ENCODE measurements at regions not wholly inside any gene's neighbourhood (a gene's known extent, or its start where the extent isn't known, plus 50 kb on each side); places are given as distances from the start of the nearest gene placed in this dataset.
"Not testable (repeated sequence)": the region's sequence is repeated elsewhere in the genome, so short reads cannot be mapped to it uniquely, and the experiment has no call there.

DNA sequence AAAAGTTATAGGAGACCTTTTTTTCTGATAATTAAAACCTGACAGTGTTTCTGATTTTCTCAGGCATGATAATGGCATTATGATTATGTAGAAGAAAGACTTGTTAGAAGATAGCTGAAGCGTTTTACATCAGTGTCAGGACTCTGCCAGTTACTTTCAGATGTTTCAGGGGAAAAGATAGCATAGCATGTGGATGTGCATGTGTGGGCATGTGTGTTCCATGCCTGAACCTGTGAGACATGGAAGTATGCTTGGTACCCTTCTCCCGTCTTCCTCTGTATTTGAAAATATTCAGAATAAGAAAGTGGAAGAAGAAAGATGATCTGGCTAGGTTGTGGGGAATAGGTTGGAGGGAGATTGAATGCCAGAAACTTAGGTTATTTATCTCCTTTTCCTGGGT is 113.1 kb upstream of the PCAT7 start:
- no peak for DNase-seq (ENCODE audit: low read depth, low spot score)
- in situ Hi-C loops (cut with HindIII; ENCODE audit: low sequenced_read_pairs), result no loop called here

DNA sequence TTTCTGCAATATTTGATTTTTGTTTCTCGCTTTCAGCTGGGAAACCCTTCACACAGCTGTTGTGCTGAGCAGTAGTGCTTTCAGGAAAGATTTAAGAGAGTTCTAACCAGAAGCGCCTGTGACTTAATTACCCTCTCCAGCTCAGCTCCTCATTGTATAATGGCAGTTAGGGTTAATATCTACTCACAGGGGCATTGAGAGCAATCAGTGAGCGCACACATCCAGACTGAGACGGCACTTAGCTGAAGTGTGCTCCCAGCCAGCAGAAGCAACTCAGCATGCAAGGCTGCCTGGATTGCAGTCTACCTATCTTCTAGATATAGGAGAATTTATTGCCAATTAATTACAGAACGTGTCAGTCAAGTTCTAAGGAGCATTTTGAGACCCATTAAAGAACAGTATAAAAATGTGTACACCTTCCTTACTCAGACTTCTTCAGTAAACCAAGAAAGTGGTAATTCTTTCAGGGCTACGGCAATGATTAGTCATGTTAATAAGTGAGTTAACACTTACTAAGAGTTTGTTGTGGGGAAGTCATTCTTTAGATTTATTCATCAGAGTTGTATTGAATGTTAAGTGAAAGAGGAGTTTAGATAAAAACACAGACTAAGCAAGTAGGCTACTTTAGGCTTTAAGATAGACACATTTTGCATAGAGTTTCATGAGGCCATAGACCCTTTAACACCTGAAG is 111.7 kb upstream of the PCAT7 start:
- TF ChIP-seq, protein P1, sequence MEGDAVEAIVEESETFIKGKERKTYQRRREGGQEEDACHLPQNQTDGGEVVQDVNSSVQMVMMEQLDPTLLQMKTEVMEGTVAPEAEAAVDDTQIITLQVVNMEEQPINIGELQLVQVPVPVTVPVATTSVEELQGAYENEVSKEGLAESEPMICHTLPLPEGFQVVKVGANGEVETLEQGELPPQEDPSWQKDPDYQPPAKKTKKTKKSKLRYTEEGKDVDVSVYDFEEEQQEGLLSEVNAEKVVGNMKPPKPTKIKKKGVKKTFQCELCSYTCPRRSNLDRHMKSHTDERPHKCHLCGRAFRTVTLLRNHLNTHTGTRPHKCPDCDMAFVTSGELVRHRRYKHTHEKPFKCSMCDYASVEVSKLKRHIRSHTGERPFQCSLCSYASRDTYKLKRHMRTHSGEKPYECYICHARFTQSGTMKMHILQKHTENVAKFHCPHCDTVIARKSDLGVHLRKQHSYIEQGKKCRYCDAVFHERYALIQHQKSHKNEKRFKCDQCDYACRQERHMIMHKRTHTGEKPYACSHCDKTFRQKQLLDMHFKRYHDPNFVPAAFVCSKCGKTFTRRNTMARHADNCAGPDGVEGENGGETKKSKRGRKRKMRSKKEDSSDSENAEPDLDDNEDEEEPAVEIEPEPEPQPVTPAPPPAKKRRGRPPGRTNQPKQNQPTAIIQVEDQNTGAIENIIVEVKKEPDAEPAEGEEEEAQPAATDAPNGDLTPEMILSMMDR (IDR thresholded peaks at IDR 0.05; ENCODE audit: low read depth, low read length), result no peak
- H3K4me3 ChIP-seq (ENCODE audit: low read depth, low read length), result no peak overlapping the region
- in situ Hi-C loops (cut with HindIII; ENCODE audit: low sequenced_read_pairs), result no loop called here
- DNase-seq (ENCODE audit: low read depth, low spot score), result no peak

More for the DNA sequence above, 113.1 kb upstream of the PCAT7 start:
- TF ChIP-seq, protein P1 (IDR thresholded peaks at IDR 0.05; ENCODE audit: low read depth, low read length), result no peak
- no peak overlapping the region for H3K4me3 ChIP-seq (ENCODE audit: low read depth, low read length)

DNA sequence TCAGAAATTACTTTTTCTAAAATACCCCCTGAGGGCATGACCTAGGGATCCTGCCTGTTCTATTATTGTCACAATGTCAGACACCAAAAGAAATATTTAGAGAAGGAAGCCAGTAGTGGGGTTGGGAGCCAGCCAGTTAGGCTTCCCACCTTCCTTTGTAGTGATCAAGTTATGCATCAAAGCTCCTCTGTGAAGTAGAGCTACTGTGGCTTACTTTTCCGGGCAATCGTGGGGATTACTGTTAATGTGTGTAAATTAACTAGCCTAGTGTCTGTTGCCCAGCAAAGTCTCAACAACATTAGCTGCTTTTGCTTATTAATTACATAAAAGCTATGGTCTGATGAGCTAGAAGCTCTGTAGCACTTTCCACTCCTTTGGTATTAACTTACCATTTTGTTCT is 109.0 kb upstream of the PCAT7 start:
- peak; percentile 8 for DNase-seq (ENCODE audit: low read depth, low spot score)
- in situ Hi-C loops (cut with HindIII; ENCODE audit: low sequenced_read_pairs), result no loop called here
- TF ChIP-seq, protein P1 (IDR thresholded peaks at IDR 0.05; ENCODE audit: low read depth, low read length), result no peak
- no peak overlapping the region for H3K4me3 ChIP-seq (ENCODE audit: low read depth, low read length)

DNA sequence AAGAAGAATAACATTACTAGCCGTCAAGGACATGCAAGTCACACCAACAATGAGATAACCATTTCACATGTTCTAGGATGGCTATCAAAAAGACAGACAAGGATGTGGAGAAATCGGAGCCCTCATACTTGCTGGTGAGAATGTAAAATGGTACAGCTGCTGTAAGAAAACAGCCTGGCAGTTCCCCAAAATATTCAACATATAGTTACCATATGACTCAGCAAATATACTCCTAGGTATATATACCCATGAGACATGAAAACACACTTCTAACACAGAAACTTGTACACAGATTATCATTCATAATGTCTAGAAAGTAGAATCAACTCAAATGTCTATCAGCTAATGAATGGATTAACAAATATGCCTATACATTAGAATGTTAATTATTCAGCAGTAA is 105.4 kb upstream of the PCAT7 start:
- TF ChIP-seq, protein P1 (IDR thresholded peaks at IDR 0.05; ENCODE audit: low read depth, low read length), result no peak
- in situ Hi-C loops (cut with HindIII; ENCODE audit: low sequenced_read_pairs), result no loop called here
- H3K4me3 ChIP-seq (ENCODE audit: low read depth, low read length), result no peak overlapping the region
- DNase-seq (ENCODE audit: low read depth, low spot score), result no peak

GRCh38 chr9:94464790-94465189 is 90.1 kb upstream of the PCAT7 start:
- DNase-seq (ENCODE audit: low read depth, low spot score), result no peak
- in situ Hi-C loops (cut with HindIII; ENCODE audit: low sequenced_read_pairs), result no loop called here
- TF ChIP-seq, protein P1 (IDR thresholded peaks at IDR 0.05; ENCODE audit: low read depth, low read length), result no peak
- no peak overlapping the region for H3K4me3 ChIP-seq (ENCODE audit: low read depth, low read length)

GRCh38 chr9:94472063-94472462 is 82.8 kb upstream of the PCAT7 start:
- DNase-seq (ENCODE audit: low read depth, low spot score); H3K4me3 ChIP-seq (ENCODE audit: low read depth, low read length); in situ Hi-C loops (cut with HindIII; ENCODE audit: low sequenced_read_pairs): not testable (repeated sequence)

DNA sequence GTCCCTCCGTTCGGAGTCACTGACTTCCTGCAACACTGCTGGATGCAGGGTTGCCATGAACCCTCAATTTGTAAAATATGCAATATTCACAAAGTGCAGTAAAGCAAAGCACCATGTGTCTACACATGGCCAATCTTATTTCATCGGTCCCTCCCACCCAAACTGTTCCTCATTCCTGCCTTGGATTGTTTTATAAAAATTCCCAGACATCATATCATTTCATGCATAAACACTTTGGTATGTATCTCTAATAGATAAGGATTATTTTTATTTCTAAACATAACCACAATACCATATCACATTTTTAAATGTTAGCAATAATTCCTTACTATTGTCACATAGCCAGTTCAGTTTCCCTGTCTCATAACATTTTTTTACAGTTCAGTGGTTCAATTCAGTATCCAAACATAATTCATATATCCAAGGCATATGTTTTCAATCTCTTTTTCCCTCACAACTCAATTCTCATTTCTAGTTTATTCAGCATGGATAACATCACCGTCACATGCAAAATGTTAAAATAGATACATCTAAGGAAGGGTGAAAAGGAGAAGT is 82.0 kb upstream of the PCAT7 start:
- TF ChIP-seq, protein P1 (IDR thresholded peaks at IDR 0.05; ENCODE audit: low read depth, low read length), result no peak
- DNase-seq (ENCODE audit: low read depth, low spot score), result no peak
- no peak overlapping the region for H3K4me3 ChIP-seq (ENCODE audit: low read depth, low read length)
- in situ Hi-C loops (cut with HindIII; ENCODE audit: low sequenced_read_pairs), result no loop called here

Measured in astrocyte of the spinal cord (primary cell).